SIG-M5 treated with dmso at 0.1 percent for 504 hours (cell line): ENCODE measurements at regions not wholly inside any gene's neighbourhood (a gene's known extent, or its start where the extent isn't known, plus 50 kb on each side); places are given as distances from the start of the nearest gene placed in this dataset.
A peak's percentile ranks its signal among the peaks of the same experiment; 100 is the strongest.

Experiments
- DNase-seq: peaks from one replicate; lab custom pipeline; 2025; ENCODE audit not compliant: unreplicated experiment; lab: John Stamatoyannopoulos, UW

DNA sequence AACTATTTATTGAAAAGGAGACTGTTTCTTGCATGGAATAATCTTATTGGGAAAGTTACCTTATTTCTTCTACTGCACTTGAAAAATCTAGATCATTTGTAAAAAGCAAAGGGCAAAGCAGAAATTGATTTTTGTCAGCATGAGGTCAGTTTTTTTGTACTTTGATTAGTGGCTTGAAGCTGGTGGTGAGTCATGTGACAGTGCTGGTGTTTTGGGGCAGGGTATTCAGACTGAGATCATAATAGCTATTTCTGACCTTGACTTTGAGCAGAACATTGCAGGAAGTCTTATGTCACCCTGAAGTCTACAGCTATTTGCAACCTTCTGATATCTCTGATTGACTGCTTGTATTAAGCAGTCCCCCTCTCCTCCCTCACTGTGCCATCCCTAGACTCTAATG lies 66.3 kb upstream of the SORCS3 start:
- DNase-seq, result no peak

DNA sequence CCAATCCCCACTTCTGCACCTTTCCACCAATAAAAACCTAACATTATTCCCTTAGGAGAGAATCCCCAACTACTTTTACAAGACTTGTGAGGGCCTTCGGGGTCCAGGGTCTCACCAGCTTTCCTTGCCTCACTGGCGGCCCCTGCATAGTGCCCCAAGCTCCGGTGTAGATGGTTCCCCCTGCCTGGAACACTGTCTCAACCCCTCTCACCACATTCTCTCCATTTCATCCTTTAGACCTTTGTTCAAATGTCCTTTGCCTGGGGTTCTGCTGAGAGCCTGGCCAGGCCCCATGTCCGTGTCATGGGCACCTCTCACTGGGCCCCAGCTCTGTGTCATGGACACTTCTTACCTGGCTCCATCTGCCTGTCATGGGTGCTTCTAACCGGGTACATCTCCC lies 64.5 kb upstream of the SORCS3 start:
- DNase-seq, result no peak

DNA sequence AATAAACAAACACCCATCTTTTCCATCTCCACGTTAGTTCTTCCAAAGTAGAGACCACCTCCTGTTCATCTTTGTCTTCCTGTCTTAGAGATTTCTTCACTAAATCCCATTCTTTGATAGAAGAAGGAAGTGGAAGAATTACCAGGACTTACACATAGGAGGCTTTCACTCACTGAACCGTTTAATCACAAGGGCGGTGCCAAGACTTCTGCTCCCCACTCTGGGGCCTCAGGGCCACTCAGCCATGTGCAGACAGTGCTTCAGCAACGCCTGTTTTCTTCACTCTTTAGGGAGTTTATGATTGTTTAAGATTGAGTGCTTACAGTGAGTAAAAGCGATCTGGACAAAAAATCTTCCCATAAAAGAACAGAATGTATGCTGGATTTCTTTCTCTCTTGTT lies 63.9 kb upstream of the SORCS3 start:
- no peak for DNase-seq

DNA sequence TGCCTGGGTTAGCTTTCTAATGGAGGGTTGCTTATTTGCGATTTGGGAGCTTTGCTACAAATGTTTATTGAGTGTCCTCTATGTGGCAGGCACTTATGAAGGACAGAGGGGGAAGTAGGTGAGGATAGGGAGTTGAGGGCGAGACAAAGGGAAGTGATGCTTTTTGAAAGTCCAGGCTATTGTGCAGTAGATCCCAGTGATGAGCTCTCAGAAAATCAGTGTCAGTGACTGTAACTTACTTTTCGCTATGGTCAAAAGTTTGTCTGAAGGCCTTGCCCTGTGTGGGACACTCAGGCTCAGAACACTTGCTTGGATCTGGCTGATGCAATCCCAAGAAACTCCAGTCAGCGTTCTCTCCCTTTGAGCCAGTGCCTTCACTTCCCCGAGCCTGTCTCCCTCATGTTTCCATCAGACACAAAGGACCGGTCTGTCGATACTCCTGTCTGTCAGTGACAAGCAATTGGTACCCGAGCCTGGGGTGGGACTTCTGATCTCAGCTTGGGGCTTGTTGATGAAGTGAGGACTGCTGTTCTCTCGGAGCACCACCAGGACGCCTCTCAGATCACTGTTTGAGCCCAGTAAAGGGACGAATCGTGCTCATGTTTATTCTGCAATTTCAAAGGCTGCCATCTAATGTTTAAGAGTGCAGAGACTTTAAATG lies 63.1 kb upstream of the SORCS3 start:
- no peak for DNase-seq

DNA sequence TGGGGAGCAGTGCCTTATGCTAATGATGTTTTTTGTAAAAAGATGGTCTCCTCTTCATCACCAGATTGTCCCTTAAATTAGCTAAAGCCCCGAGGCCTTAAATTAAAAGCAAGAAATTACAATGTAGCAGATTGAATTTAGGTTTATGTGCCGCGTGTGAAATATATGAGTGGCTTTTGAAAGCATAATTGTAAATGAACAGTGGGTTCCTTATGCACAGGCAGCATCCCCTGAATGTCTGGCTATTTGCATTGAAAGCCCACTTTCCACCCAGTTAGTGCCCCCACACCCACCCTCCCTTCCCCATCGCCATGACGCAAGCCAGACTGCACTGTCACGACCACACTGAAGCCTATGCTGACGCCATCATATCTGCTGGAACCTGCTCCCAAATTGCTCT lies 62.4 kb upstream of the SORCS3 start:
- DNase-seq, result no peak

DNA sequence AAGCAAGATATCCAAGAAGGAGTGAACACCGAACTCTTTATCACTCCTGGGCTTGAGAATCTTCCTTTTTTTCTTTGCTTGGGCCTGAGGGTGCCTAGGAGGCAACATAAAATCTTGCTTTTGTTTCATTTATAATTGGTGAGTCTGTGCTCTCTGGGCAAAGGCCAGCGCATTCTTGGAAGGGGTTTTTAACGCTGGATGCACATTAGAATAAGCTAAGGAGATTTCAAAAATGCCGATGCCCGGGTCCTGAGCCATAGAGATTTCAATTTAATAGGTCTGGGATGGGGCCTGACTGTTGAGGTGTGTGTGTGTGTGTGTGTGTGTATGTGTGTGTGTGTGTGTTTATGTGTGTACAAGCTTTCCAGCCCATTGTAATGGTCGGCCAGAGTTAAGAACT lies 62.0 kb upstream of the SORCS3 start:
- DNase-seq, result no peak

DNA sequence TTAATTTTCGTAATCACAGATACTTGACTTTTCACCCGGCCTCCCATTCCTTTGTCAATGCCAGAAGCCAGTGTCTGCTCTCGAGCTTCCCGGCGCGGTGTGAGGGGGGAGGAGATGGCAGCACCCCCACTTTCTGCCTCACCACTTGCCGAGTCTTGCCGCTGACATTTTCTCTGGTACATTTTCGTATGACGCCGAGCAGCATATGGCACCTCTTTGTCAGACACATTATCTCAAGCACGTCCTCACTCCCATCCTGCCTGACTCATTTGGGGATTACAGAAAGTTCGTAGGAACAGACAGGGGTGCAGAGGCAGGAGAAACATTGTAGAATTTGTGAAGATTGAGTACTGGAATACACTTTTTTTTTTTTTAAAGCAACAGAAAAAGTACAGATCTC lies 60.8 kb upstream of the SORCS3 start:
- DNase-seq, result no peak

DNA sequence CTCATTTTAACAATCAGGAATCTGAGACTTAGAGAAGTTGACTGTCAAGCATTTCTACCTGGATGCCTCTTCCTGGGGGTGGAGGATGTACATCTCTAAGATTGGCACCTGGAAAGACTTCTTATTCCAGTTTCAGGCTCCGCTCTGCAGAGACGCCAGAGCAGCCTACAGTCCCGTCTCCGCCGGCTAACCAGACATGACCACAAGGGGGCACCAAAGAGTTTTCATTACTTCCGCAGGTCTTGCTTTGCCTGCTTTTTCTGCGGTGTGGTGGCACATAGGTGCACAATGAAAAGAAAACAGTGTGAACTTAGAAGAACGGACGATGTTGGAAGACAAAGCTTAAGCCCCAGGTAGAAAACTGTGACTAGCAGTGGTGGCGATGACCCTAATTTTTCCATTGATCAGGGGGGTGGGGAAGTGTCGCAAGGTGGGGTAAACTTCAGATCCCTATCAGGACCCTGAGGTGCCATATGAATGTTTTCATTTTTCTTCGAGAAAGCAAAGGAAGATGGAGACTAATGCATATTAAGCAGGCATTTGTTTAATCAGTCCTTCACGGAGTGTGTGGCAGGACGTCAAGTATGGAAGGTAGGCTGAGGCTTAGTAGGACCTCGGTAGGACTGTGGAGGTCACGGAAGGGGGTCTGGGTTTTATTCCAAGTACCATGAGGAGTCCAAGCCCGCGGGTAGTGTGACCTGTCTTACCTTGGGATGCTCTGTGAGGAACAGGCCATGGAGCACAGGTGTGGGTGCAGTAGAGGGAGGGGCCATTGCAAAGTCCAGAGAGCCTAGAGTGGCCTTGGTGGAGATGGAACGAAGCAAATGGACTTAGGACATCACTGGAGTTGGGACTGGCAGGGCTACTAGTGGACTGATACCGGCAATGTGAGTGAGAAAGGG lies 60.1 kb upstream of the SORCS3 start:
- peak; percentile 12 for DNase-seq

DNA sequence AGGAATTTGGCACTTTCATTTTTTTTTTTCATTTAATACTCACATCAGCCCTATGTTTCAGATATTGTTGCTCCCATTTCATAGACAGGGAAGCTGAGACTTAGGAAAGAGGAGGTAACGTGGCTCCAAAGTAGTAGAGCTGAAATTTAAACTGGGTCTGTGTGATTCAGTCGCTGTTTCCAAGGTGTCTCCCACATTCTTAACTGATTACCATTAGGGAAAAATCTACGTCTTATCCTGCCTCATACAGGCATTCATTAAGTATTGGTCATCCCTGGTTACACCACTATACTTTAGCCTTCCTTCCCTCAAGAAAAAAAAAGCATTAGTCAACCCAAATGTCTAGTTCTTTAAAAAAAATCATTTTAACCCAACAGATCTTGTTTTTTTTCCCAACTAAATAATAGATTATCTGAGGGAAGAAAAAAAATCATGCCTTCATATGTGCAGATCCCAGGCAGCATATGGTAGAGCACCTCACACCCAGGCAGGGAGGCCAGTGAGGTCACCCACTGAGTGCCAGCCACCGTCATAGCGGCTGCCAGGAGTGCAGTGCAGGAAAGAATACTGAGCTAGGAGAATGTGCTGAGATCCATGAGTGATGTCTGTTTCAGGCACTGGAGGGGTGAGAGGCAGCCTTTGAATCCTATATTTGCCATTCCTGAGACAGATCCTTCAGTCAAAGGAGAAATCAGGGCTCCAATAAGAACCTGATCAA lies 59.0 kb upstream of the SORCS3 start:
- DNase-seq, result no peak

DNA sequence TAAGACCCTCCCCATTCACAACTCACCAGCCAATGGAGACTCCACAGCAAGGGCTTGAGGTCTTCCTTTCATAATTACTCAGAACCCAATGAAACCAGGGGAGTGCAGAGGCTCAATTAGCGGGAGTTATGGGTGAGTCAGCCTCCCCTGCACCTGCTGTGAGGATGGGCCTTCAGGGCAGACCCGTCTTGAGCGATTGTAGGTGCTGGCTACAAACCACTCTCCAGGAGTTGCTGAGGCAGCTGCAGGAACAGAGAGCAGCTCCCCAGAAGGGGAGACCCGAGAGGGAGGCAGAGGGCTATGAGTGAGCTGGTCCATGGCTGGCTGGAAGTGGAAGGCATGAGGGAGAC lies 58.5 kb upstream of the SORCS3 start:
- DNase-seq, result no peak

DNA sequence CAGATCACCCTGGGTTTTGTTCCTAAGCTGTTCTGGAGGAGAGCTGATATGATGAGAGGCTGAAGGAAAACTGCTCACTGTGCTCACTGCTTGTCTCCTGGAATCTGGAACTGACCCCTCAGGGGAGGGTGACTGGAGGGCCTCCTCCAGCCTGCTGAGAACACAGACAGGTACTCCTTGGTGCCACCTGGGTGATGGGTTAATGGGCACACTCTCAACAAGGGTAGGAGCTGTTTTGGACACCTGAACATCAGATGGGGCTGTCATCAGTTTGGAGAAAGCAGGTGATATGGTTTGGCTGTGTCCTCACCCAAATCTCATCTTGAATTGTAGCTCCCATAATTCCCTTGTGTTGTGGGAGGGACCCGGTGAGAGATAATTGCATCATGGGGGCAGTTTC lies 58.1 kb upstream of the SORCS3 start:
- no peak for DNase-seq

DNA sequence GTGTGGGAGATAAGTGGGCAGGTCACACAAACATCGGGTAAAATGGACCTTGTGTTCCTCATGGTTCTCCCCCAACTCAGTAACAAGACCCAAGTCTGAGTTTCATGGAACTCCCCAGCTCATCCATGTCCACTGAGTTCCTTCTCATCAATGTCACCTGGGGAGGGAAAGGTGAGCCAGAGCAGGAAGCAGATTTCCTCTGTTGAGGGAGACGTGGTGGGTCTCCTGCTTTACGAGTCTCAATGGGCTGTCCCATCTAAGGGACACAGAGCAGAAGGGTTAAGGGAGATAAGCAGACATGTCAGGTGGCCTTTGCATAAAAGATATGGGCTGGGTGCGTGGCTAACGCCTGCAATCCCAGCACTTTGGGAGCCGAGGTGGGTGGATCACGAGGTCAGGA lies 56.5 kb upstream of the SORCS3 start:
- no peak for DNase-seq

DNA sequence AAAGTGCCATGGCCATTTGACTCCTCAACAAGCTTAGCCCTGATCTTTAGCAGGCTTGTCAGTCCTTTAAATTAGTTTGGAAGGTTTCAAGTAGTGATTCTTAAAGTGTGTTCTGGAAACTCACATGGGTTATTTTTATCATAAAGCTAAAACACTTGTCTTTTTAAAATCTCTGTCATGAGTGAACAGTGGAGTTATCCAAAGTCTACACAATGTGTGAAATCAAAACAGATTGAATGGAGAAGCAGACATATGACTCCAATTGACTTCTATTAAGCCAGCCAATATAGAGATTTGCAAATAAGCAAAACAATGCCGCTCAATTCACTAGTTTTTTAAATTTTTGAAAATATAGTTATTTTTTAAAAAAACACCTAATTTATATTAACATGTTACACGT lies 53.3 kb upstream of the SORCS3 start:
- DNase-seq, result no peak

DNA sequence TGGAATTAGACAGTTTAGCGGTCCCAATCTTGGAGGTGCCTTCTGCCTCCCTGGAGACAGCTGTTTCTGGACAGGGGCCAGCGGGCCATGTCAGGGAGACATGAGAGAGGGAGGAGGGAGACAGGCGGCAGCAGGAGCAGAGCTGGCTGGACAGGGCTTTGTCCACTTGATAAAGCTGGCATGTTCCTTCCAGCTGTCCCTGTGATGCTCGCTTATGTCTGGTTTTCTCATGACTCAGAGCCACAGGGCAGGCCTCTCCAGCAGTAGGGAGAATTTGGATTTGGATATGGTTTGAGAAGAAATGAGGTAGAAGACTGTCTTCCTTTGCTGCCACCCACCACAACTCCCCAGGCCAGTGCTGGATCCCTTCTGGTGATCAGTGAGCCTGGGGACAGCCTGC lies 51.7 kb upstream of the SORCS3 start:
- DNase-seq, result no peak

DNA sequence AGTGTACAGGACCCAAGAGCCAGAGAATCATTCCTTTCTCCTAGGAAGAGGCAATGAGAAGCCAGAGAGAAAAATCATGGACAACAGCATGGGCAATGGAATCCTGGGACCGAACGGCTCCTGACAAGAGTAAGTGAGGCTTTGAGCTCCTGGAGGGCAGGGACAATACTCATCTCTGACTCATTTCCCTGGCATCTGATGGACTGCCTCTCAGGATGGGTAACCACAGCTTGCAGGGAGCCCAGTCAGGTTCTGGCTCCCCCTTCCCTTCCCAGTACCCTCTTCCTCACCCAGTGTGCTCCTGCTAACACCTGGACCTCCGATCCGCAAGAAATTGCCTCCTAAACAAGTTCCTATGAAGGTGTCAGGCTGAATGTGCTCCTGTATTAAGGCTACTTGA lies 51.2 kb upstream of the SORCS3 start:
- no peak for DNase-seq
